ENCODE measurements at regions not wholly inside any gene's neighbourhood (a gene's known extent, or its start where the extent isn't known, plus 50 kb on each side); places are given as distances from the start of the nearest gene placed in this dataset.

GRCh38 chr4:189592890-189593289 is 347.8 kb upstream of the FRG1 start:
- TF ChIP-seq CTCF (IDR thresholded peaks at IDR 0.05 in 2 of 3, conservative IDR thresholded peaks at IDR 0.05 in 1 of 3; ENCODE audit: borderline replicate concordance in 1 of 3, insufficient read depth in 1 of 3, low read depth in 2 of 3, low read length in 2 of 3) (no peak), EZH2 (IDR thresholded peaks at IDR 0.05) (no peak), TCF7L2 (IDR thresholded peaks at IDR 0.05; ENCODE audit: borderline replicate concordance, extremely low read depth, insufficient read depth, insufficient read length) (no peak), ZNF274 (IDR thresholded peaks at IDR 0.05; ENCODE audit: low read depth, low read length) (no peak)
